ENCODE measurements at regions not wholly inside any gene's neighbourhood (a gene's known extent, or its start where the extent isn't known, plus 50 kb on each side); places are given as distances from the start of the nearest gene placed in this dataset.
"Not testable (repeated sequence)": the region's sequence is repeated elsewhere in the genome, so short reads cannot be mapped to it uniquely, and the experiment has no call there.

- not testable (repeated sequence) for H3K56ac ChIP-seq (ENCODE audit: insufficient read length, low read depth, low read length); H3K27ac Mint-ChIP-seq; H3K18ac ChIP-seq (ENCODE audit: insufficient read length, low read depth, low read length); H2BK15ac ChIP-seq (ENCODE audit: low read depth, low read length); H3K27me3 Mint-ChIP-seq (ENCODE audit: low read depth); H3K9me3 ChIP-seq (ENCODE audit: control insufficient read depth, low read depth, low read length); H3K79me2 ChIP-seq (ENCODE audit: insufficient read depth, low read length); H3K9ac ChIP-seq (ENCODE audit: extremely low read depth, insufficient read length, low read length); DNase-seq; H2BK120ac ChIP-seq (ENCODE audit: low read depth, low read length, poor library complexity, severe bottlenecking); H3T11ph ChIP-seq (ENCODE audit: low read length); H2AK5ac ChIP-seq (ENCODE audit: insufficient read length, low read length); H3K4ac ChIP-seq (ENCODE audit: low read depth, low read length); H4K8ac ChIP-seq (replicated peaks; ENCODE audit: insufficient read length, low read depth, low read length); H3K27ac ChIP-seq (ENCODE audit: insufficient read length, low read depth, low read length); H3K23me2 ChIP-seq (ENCODE audit: insufficient read length, low read depth, low read length, poor library complexity, severe bottlenecking); H3K23ac ChIP-seq (ENCODE audit: insufficient read length, low read depth, low read length); H3K4me1 Mint-ChIP-seq; H3K14ac ChIP-seq (ENCODE audit: insufficient read depth, low read length); H3K79me1 ChIP-seq (ENCODE audit: insufficient read depth, low read depth, low read length, poor library complexity, severe bottlenecking); H4K91ac ChIP-seq (ENCODE audit: insufficient read length, low read depth, low read length); H2AFZ ChIP-seq (ENCODE audit: low read length); H2BK5ac ChIP-seq (ENCODE audit: insufficient read length, low read length); H2BK20ac ChIP-seq (ENCODE audit: low read depth, low read length, poor library complexity, severe bottlenecking); H4K5ac ChIP-seq (ENCODE audit: insufficient read length, low read depth, low read length); H3K4me2 ChIP-seq (ENCODE audit: insufficient read depth, insufficient read length, low read length); H4K20me1 ChIP-seq (ENCODE audit: control insufficient read depth, insufficient read depth, insufficient read length); H2BK12ac ChIP-seq (ENCODE audit: insufficient read length, low read depth, low read length); H3K27me3 ChIP-seq (ENCODE audit: insufficient read depth, low read length); H3K4me3 Mint-ChIP-seq; H3K4me1 ChIP-seq (ENCODE audit: insufficient read depth, low read length)
- peaks cover 19 to 26% (median 21%) of the 10 kb centered on the region in 3 experiments for H3K36me3 Mint-ChIP-seq (ENCODE audit: insufficient read depth in 1 of 3, low read depth in 3 of 3)
- H3K9me3 Mint-ChIP-seq, result peaks cover 35 to 36% of the 10 kb centered on the region in 2 experiments
- no CpG with 5 or more reads among the region's 10 CpGs for WGBS (ENCODE audit: extremely low coverage, insufficient read length, low lambda C conversion rate)
Observed at GRCh38 chr7:6979456-6979855, 153.4 kb upstream of the CCZ1B start.

GRCh38 chr7:6982375-6982774 lies 156.3 kb upstream of the CCZ1B start:
- peaks cover 14 to 17% of the 10 kb centered on the region in 2 experiments for H3K9me3 Mint-ChIP-seq
- H2AK5ac ChIP-seq (ENCODE audit: insufficient read length, low read length); H3K27ac Mint-ChIP-seq; H3K4me3 Mint-ChIP-seq; H3K4me1 Mint-ChIP-seq; H3K23me2 ChIP-seq (ENCODE audit: insufficient read length, low read depth, low read length, poor library complexity, severe bottlenecking); H4K91ac ChIP-seq (ENCODE audit: insufficient read length, low read depth, low read length); H3K27ac ChIP-seq (ENCODE audit: insufficient read length, low read depth, low read length); H2BK5ac ChIP-seq (ENCODE audit: insufficient read length, low read length); H3K9me3 ChIP-seq (ENCODE audit: control insufficient read depth, low read depth, low read length); H3K4ac ChIP-seq (ENCODE audit: low read depth, low read length); DNase-seq; H3K27me3 ChIP-seq (ENCODE audit: insufficient read depth, low read length); H2BK15ac ChIP-seq (ENCODE audit: low read depth, low read length); H4K20me1 ChIP-seq (ENCODE audit: control insufficient read depth, insufficient read depth, insufficient read length); H2AFZ ChIP-seq (ENCODE audit: low read length); H2BK12ac ChIP-seq (ENCODE audit: insufficient read length, low read depth, low read length); H3K18ac ChIP-seq (ENCODE audit: insufficient read length, low read depth, low read length); H3K23ac ChIP-seq (ENCODE audit: insufficient read length, low read depth, low read length); H3K79me2 ChIP-seq (ENCODE audit: insufficient read depth, low read length); H3K27me3 Mint-ChIP-seq (ENCODE audit: low read depth); H2BK120ac ChIP-seq (ENCODE audit: low read depth, low read length, poor library complexity, severe bottlenecking); H3K79me1 ChIP-seq (ENCODE audit: insufficient read depth, low read depth, low read length, poor library complexity, severe bottlenecking); H2BK20ac ChIP-seq (ENCODE audit: low read depth, low read length, poor library complexity, severe bottlenecking); H3T11ph ChIP-seq (ENCODE audit: low read length); H3K56ac ChIP-seq (ENCODE audit: insufficient read length, low read depth, low read length); H4K5ac ChIP-seq (ENCODE audit: insufficient read length, low read depth, low read length); H4K8ac ChIP-seq (replicated peaks; ENCODE audit: insufficient read length, low read depth, low read length); H3K4me2 ChIP-seq (ENCODE audit: insufficient read depth, insufficient read length, low read length); H3K14ac ChIP-seq (ENCODE audit: insufficient read depth, low read length); H3K4me1 ChIP-seq (ENCODE audit: insufficient read depth, low read length); H3K9ac ChIP-seq (ENCODE audit: extremely low read depth, insufficient read length, low read length): not testable (repeated sequence)
- peaks cover 8 to 10% (median 10%) of the 10 kb centered on the region in 3 experiments; a peak in 6 of 7 replicates for H3K36me3 Mint-ChIP-seq (ENCODE audit: insufficient read depth in 1 of 3, low read depth in 3 of 3)
- no CpG with 5 or more reads among the region's 2 CpGs for WGBS (ENCODE audit: extremely low coverage, insufficient read length, low lambda C conversion rate)
